ENCODE measurements at regions not wholly inside any gene's neighbourhood (a gene's known extent, or its start where the extent isn't known, plus 50 kb on each side); places are given as distances from the start of the nearest gene placed in this dataset.
"Not testable (repeated sequence)": the region's sequence is repeated elsewhere in the genome, so short reads cannot be mapped to it uniquely, and the experiment has no call there.

DNA sequence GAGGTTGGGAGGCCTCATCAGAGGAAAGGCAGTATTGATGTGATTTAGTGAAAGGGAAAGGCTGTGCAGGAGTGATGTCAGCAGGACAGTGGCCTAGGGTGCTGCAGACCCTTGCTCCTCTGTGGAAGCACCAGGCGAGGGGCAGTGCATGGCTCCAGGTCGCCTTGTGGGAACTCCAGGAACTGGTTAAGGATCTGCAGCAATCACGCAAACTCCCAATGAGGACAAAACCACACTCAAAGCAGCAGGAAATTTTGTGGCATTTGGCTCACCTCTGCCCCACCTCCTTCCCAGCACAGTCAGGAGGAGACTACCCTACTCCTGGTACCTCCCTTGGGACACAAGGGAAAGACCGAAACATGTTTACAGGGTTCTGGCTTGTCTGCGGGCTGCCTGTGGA is 251.5 kb downstream of the GADD45G start:
- H3K4me1 ChIP-seq (ENCODE audit: control insufficient read depth, insufficient read depth, low read length); H3K4me3 ChIP-seq (ENCODE audit: low read length); DNase-seq (ENCODE audit: low read depth, low spot score); H3K27me3 ChIP-seq (ENCODE audit: control insufficient read depth, insufficient read depth, low read length); H3K36me3 ChIP-seq (ENCODE audit: control insufficient read depth, insufficient read depth, low read length); H3K9me3 ChIP-seq (ENCODE audit: control insufficient read depth, insufficient read depth, low read length); H3K27ac ChIP-seq (ENCODE audit: low read length): not testable (repeated sequence)
- no CpG with 5 or more reads among the region's 5 CpGs for WGBS (ENCODE audit: insufficient coverage, insufficient read length)

DNA sequence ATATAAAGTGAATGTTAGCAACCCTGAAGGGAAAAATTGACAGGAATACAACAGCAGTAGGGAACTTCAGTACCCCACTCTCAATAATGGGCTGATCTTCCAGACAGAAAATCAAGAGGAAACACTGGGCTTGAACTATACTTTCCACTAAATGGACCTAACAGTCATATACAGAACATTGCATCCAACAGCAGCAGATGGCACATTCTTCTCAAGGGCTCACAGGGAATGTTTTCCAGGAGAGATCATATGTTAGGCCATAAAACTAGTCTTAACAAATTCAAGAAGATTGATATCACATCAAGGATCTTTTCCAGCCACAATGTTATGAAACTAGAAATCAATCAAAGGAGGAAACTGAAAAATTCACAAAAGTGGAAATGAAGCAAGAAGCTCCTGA is 252.1 kb downstream of the GADD45G start:
- H3K27ac ChIP-seq (ENCODE audit: low read length); H3K36me3 ChIP-seq (ENCODE audit: control insufficient read depth, insufficient read depth, low read length); H3K4me1 ChIP-seq (ENCODE audit: control insufficient read depth, insufficient read depth, low read length): not testable (repeated sequence)

DNA sequence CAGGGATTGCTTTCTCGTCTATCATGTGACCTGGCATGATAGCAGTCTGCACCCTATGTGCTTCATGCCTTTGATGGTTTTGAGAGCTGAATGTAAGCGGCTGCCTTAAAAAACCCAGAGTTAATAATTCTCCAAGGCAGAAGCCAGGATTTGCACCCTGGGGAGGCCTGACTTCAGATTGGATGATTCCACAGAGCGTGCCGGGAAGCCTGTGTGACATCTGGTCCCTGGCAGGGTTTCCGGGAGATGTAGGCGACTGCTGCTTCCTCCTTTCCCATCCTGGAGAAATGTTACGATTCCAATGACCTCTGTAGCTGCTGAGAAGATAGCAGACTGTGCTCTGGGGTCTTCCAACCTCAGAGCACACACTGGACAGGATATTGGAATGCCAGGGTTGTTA is 255.0 kb downstream of the GADD45G start:
- WGBS (ENCODE audit: insufficient coverage, insufficient read length), result no CpG with 5 or more reads among the region's 7 CpGs
- H3K27ac ChIP-seq (ENCODE audit: low read length); H3K4me3 ChIP-seq (ENCODE audit: low read length); H3K9me3 ChIP-seq (ENCODE audit: control insufficient read depth, insufficient read depth, low read length); H3K27me3 ChIP-seq (ENCODE audit: control insufficient read depth, insufficient read depth, low read length); H3K4me1 ChIP-seq (ENCODE audit: control insufficient read depth, insufficient read depth, low read length); H3K36me3 ChIP-seq (ENCODE audit: control insufficient read depth, insufficient read depth, low read length); DNase-seq (ENCODE audit: low read depth, low spot score): not testable (repeated sequence)

More for the DNA sequence above, 252.1 kb downstream of the GADD45G start:
- H3K9me3 ChIP-seq (ENCODE audit: control insufficient read depth, insufficient read depth, low read length); H3K4me3 ChIP-seq (ENCODE audit: low read length); H3K27me3 ChIP-seq (ENCODE audit: control insufficient read depth, insufficient read depth, low read length); DNase-seq (ENCODE audit: low read depth, low spot score): not testable (repeated sequence)

DNA sequence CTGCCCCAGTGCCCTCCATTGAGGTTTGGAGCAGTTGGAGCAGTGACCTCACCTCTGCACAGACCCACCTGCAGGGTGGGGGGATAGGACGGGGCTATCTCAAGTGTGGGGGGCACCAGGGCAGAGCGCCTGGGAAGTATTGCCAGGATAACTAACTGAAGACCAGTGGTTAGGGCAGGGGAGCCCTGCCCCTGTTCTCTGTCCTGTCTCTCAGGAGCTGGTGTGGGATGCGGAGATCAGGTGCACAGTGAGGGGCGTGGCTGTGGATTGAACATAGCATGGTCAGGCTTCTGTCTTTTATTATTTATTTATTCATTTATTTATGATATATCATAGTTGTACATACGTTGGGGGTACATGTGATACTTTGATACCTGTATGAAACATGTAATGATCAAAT is 256.6 kb downstream of the GADD45G start:
- not testable (repeated sequence) for H3K27me3 ChIP-seq (ENCODE audit: control insufficient read depth, insufficient read depth, low read length); H3K27ac ChIP-seq (ENCODE audit: low read length); DNase-seq (ENCODE audit: low read depth, low spot score); H3K4me3 ChIP-seq (ENCODE audit: low read length); H3K9me3 ChIP-seq (ENCODE audit: control insufficient read depth, insufficient read depth, low read length); H3K36me3 ChIP-seq (ENCODE audit: control insufficient read depth, insufficient read depth, low read length); H3K4me1 ChIP-seq (ENCODE audit: control insufficient read depth, insufficient read depth, low read length)
- WGBS (ENCODE audit: insufficient coverage, insufficient read length), result no CpG with 5 or more reads among the region's 5 CpGs

DNA sequence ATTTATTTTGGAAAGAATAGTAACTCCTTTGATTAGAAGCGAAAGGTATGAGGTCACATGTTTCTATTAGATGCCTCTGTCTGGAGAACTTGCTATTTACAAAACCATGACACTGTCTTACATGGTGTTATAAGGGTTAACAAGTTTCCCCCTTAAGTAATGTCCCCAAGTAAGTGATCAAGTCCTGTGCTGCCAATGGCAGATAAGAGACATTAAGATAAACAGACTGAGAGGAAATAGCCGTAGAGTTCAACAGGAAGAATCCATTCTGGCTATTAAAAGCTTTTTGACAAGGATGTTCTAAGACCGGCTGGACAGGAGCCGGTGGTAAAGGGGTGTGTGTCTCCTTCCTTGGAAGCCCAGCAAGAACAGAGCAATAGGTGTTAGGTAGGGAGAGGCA is 257.5 kb downstream of the GADD45G start:
- H3K4me1 ChIP-seq (ENCODE audit: control insufficient read depth, insufficient read depth, low read length), result no peaks in the 10 kb centered on the region
- WGBS (ENCODE audit: insufficient coverage, insufficient read length), result no CpG with 5 or more reads among the region's 4 CpGs
- no peak overlapping the region for H3K27ac ChIP-seq (ENCODE audit: low read length)
- H3K27me3 ChIP-seq (ENCODE audit: control insufficient read depth, insufficient read depth, low read length), result no peaks in the 10 kb centered on the region
- no peaks in the 10 kb centered on the region for H3K36me3 ChIP-seq (ENCODE audit: control insufficient read depth, insufficient read depth, low read length)
- DNase-seq (ENCODE audit: low read depth, low spot score), result no peak
- no peaks in the 10 kb centered on the region for H3K9me3 ChIP-seq (ENCODE audit: control insufficient read depth, insufficient read depth, low read length)
- no peak overlapping the region for H3K4me3 ChIP-seq (ENCODE audit: low read length)

DNA sequence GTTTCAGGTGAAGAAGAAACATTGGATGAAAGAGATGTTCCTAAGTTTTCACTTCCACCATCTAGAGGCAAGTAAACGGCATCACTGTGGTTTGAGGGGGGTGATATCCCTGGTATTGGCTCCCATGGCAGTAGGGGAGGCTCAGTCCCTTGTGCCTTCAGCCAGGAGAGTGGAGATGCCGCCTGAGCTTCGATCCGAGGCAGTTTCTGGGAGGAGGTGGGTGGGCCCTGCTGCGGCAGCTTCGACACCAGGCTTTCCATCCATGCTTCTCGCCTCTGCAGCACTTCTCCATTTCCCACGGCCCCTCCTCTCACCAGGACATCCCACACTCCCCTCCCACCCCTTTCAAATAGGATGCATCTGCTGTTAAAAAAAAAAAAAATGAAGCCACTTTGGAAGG is 258.3 kb downstream of the GADD45G start:
- no peak for DNase-seq (ENCODE audit: low read depth, low spot score)
- WGBS (ENCODE audit: insufficient coverage, insufficient read length), result no CpG with 5 or more reads among the region's 8 CpGs
- H3K27ac ChIP-seq (ENCODE audit: low read length), result no peak overlapping the region
- no peak overlapping the region for H3K4me3 ChIP-seq (ENCODE audit: low read length)
- no peaks in the 10 kb centered on the region for H3K36me3 ChIP-seq (ENCODE audit: control insufficient read depth, insufficient read depth, low read length)
- no peaks in the 10 kb centered on the region for H3K9me3 ChIP-seq (ENCODE audit: control insufficient read depth, insufficient read depth, low read length)
- H3K27me3 ChIP-seq (ENCODE audit: control insufficient read depth, insufficient read depth, low read length), result no peaks in the 10 kb centered on the region
- H3K4me1 ChIP-seq (ENCODE audit: control insufficient read depth, insufficient read depth, low read length), result no peaks in the 10 kb centered on the region

DNA sequence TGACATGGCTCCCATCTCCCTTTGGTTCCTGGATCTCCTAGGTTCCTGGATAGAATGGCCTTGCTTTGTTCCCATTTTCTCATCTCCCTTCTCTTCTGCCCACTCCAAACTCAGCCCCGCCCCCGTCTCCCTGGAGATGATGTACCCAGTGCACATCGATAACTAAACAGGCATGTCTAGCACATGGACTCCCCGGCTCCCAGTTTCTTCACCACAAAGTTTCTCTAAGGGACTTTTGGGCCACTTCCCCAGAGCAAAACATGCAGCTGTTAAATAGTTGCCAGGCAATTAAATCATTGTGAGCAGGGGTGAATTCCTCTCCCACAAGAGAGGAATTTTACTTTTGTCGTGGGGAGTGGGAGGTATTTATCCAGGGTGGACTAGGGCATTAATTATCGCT is 259.0 kb downstream of the GADD45G start:
- Histone ChIP-seq H3K4me1 (ENCODE audit: control insufficient read depth, insufficient read depth, low read length) (no peaks in the 10 kb centered on the region), H3K27ac (ENCODE audit: low read length) (no peak overlapping the region), H3K27me3 (ENCODE audit: control insufficient read depth, insufficient read depth, low read length) (no peaks in the 10 kb centered on the region), H3K4me3 (ENCODE audit: low read length) (no peak overlapping the region), H3K36me3 (ENCODE audit: control insufficient read depth, insufficient read depth, low read length) (no peaks in the 10 kb centered on the region), H3K9me3 (ENCODE audit: control insufficient read depth, insufficient read depth, low read length) (no peaks in the 10 kb centered on the region)
- DNase-seq (ENCODE audit: low read depth, low spot score), result no peak
- no CpG with 5 or more reads among the region's 6 CpGs for WGBS (ENCODE audit: insufficient coverage, insufficient read length)

DNA sequence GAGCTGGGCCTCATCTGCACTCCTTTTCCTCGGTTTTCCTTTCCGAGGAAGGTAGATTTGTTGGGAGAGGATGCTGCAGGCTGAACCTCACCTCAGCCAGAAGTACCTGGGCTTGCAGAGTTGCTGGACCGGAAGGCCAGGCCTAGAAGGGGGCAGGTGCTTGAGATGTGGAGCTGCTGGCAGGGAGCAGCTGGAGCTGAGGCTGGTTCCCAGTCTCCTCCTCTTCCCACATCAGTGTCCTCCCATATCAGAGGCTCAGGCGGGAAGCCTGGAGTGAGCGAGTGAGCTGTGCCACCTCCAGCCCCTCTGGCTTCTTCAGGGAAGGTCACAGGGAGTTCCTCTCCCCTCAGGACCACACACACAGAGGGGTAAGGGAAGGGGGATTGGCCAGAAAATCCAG is 259.4 kb downstream of the GADD45G start:
- Histone ChIP-seq H3K27ac (ENCODE audit: low read length) (no peak overlapping the region), H3K27me3 (ENCODE audit: control insufficient read depth, insufficient read depth, low read length) (no peaks in the 10 kb centered on the region)

DNA sequence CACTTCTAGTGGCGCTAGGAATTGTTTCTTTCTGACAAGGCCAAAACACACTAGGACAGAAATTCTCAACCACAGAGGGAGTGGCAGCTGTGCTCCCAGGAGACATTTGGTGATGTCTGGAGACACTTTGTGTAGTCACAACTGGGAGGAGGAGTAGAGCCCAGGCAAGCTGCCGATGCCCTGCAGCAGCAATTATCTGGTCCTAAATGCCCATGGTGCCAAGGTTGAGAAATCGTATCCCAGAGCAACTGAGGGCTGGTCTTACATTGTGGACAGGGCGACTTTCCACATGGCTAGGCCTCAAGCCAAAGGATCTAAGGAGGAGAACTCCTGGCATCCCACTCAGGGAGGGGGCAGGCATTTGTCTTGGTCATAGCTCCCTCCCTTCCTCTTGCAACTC is 259.9 kb downstream of the GADD45G start:
- H3K9me3 ChIP-seq (ENCODE audit: control insufficient read depth, insufficient read depth, low read length), result no peaks in the 10 kb centered on the region
- H3K27me3 ChIP-seq (ENCODE audit: control insufficient read depth, insufficient read depth, low read length), result no peaks in the 10 kb centered on the region
- H3K27ac ChIP-seq (ENCODE audit: low read length), result no peak overlapping the region
- H3K4me3 ChIP-seq (ENCODE audit: low read length), result no peak overlapping the region
- no peaks in the 10 kb centered on the region for H3K36me3 ChIP-seq (ENCODE audit: control insufficient read depth, insufficient read depth, low read length)
- no peak for DNase-seq (ENCODE audit: low read depth, low spot score)
- WGBS (ENCODE audit: insufficient coverage, insufficient read length), result no CpG with 5 or more reads among the region's 4 CpGs
- no peaks in the 10 kb centered on the region for H3K4me1 ChIP-seq (ENCODE audit: control insufficient read depth, insufficient read depth, low read length)

More for the DNA sequence above, 259.4 kb downstream of the GADD45G start:
- H3K36me3 ChIP-seq (ENCODE audit: control insufficient read depth, insufficient read depth, low read length), result no peaks in the 10 kb centered on the region
- no peak overlapping the region for H3K4me3 ChIP-seq (ENCODE audit: low read length)
- WGBS (ENCODE audit: insufficient coverage, insufficient read length), result no CpG with 5 or more reads among the region's 5 CpGs
- H3K9me3 ChIP-seq (ENCODE audit: control insufficient read depth, insufficient read depth, low read length), result no peaks in the 10 kb centered on the region
- no peak for DNase-seq (ENCODE audit: low read depth, low spot score)
- H3K4me1 ChIP-seq (ENCODE audit: control insufficient read depth, insufficient read depth, low read length), result no peaks in the 10 kb centered on the region

DNA sequence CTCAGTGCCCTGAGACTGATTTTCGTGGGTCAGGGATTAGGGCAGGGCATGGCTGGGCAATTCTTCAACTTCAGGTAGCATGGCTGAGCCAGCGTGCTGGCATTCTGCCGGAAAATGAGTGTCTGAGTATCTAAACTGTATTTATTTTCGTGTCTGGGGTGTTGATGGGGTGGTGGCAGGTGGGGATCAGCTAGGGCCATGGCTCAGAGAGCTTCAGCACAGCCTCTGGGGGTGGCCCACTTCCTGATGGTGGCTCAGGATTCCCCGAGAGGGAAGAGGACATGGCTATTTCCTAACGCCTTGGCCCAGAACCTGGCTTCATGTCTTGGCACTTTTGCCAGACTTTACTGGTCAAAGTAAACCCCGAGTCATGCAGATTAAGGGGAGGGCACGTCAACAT is 260.5 kb downstream of the GADD45G start:
- H3K36me3 ChIP-seq (ENCODE audit: control insufficient read depth, insufficient read depth, low read length), result no peaks in the 10 kb centered on the region
- H3K9me3 ChIP-seq (ENCODE audit: control insufficient read depth, insufficient read depth, low read length), result no peaks in the 10 kb centered on the region
- H3K27me3 ChIP-seq (ENCODE audit: control insufficient read depth, insufficient read depth, low read length), result no peaks in the 10 kb centered on the region
- no CpG with 5 or more reads among the region's 8 CpGs for WGBS (ENCODE audit: insufficient coverage, insufficient read length)
- DNase-seq (ENCODE audit: low read depth, low spot score), result no peak
- H3K4me3 ChIP-seq (ENCODE audit: low read length), result no peak overlapping the region
- no peaks in the 10 kb centered on the region for H3K4me1 ChIP-seq (ENCODE audit: control insufficient read depth, insufficient read depth, low read length)
- no peak overlapping the region for H3K27ac ChIP-seq (ENCODE audit: low read length)

DNA sequence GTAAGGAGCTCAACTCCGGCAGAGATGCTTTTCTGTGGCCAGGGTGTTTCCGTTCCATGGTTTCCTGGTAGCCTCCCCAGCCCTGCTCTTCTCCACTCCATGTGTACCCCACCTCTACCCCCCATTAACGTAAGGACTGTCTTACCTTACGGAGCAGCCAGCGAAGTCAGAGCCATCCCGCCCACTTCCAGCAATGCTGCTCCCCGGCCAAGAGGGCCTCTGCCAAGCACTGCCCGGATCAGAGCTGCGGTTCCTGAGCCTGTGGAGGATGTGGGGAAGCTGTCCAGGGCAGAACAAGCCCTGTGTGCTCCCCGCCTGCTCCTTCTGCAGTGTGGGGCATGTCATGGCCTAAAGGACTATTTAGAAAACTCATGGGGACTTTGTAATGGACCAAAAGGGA is 261.2 kb downstream of the GADD45G start:
- no peaks in the 10 kb centered on the region for H3K27me3 ChIP-seq (ENCODE audit: control insufficient read depth, insufficient read depth, low read length)
- H3K4me3 ChIP-seq (ENCODE audit: low read length), result no peak overlapping the region
- H3K4me1 ChIP-seq (ENCODE audit: control insufficient read depth, insufficient read depth, low read length), result no peaks in the 10 kb centered on the region
- no peaks in the 10 kb centered on the region for H3K36me3 ChIP-seq (ENCODE audit: control insufficient read depth, insufficient read depth, low read length)
- H3K27ac ChIP-seq (ENCODE audit: low read length), result no peak overlapping the region
- no peak for DNase-seq (ENCODE audit: low read depth, low spot score)
- no peaks in the 10 kb centered on the region for H3K9me3 ChIP-seq (ENCODE audit: control insufficient read depth, insufficient read depth, low read length)
- no CpG with 5 or more reads among the region's 10 CpGs for WGBS (ENCODE audit: insufficient coverage, insufficient read length)
